GM12878 (cell line): ENCODE measurements at regions not wholly inside any gene's neighbourhood (a gene's known extent, or its start where the extent isn't known, plus 50 kb on each side); places are given as distances from the start of the nearest gene placed in this dataset.

ENCODE experiments used
- ATAC-seq: fragments of 200-7000 bp; cut with Tn5 transposase; 3 replicates; pipeline ENCODE4 v1.9.1; 2020; ENCODE audit warnings: mild to moderate bottlenecking, moderate library complexity
- BruUV-seq: library from RNA; stranded (reverse); fragments of 400-500 nt; replicated peaks from 2 replicates; lab custom pipeline; 2021; lab: Mats Ljungman, UMichigan
- CTCF ChIA-PET: fragments of 300-600 bp; sonication (Branson Sonifier 250); formaldehyde crosslinking; extraction: SDS; loops from one replicate; lab custom pipeline; 2021; ENCODE audit warnings: inconsistent platforms; lab: Yijun Ruan, JAX
- POLR2A ChIA-PET: fragments of 350-600 bp; formaldehyde crosslinking; extraction: SDS; loops from one replicate; lab custom pipeline; 2021; ENCODE audit warnings: inconsistent platforms; lab: Charles Lee
- RAD21 ChIA-PET: fragments of 300-600 bp; sonication (Branson Sonifier 250); formaldehyde crosslinking; loops from one replicate; lab custom pipeline; 2023; ENCODE audit warnings: antibody characterized with exemption; ENCODE audit not compliant: unreplicated experiment; lab: Charles Lee
- SMC1A ChIA-PET: fragments of 300-600 bp; sonication (Branson Sonifier 250); formaldehyde crosslinking; loops from one replicate; lab custom pipeline; 2023; ENCODE audit not compliant: unreplicated experiment, uncharacterized antibody; lab: Charles Lee
- DNase-seq: peaks from one replicate; pipeline ENCODE4 v3.0.0-alpha.2; 2011; ENCODE audit warnings: low read depth, low spot score
- FAIRE-seq: peaks from 3 replicates; lab custom pipeline; 2011; peaks lifted over from hg19 to GRCh38; lab: Jason Lieb, UNC
- H2AFZ ChIP-seq: 2 replicates; pipeline ENCODE4 v1.6.0; 2011; ENCODE audit warnings: low read depth, low read length, control low read depth; ENCODE audit not compliant: control insufficient read depth
- H3K27ac ChIP-seq: 2 replicates; pipeline ENCODE4 v1.5.1; 2011; ENCODE audit warnings: control low read depth; ENCODE audit not compliant: control insufficient read depth, insufficient read depth
- H3K27me3 ChIP-seq, 2 experiments: replicated peaks in 1 of 2; 2 replicates each; pipeline versions ENCODE4 v1.6.0 to v1.6.1; 2011; ENCODE audit warnings: low read length in 1 of 2; ENCODE audit not compliant: control insufficient read depth in 2 of 2, insufficient read depth in 2 of 2
- H3K36me3 ChIP-seq, 2 experiments: 2 replicates each; pipeline ENCODE4 v1.5.1; 2011; ENCODE audit warnings: low read length in 1 of 2; ENCODE audit not compliant: control insufficient read depth in 2 of 2, insufficient read depth in 2 of 2
- H3K4me1 ChIP-seq: 2 replicates; pipeline ENCODE4 v1.6.1; 2011; ENCODE audit warnings: mild to moderate bottlenecking, low read length, moderate library complexity, mixed read lengths; ENCODE audit not compliant: control insufficient read depth, insufficient read depth
- H3K4me2 ChIP-seq: 2 replicates; pipeline ENCODE4 v1.6.0; 2011; ENCODE audit warnings: control low read depth; ENCODE audit not compliant: control insufficient read depth, insufficient read depth
- H3K4me3 ChIP-seq: fragments of 200-600 bp; sonication (generic); 2 replicates; pipeline ENCODE4 v1.5.1; 2016
- H3K79me2 ChIP-seq: 2 replicates; pipeline ENCODE4 v1.6.0; 2011; ENCODE audit warnings: low read length; ENCODE audit not compliant: control insufficient read depth, insufficient read depth
- H3K9ac ChIP-seq: 2 replicates; pipeline ENCODE4 v1.8.0; 2011; ENCODE audit warnings: low read length, control low read depth, mixed read lengths; ENCODE audit not compliant: control insufficient read depth, insufficient read depth
- H3K9me3 ChIP-seq: replicated peaks from 3 replicates; pipeline ENCODE4 v1.5.1; 2011; ENCODE audit warnings: mild to moderate bottlenecking, low read length; ENCODE audit not compliant: control insufficient read depth, insufficient read depth
- H4K20me1 ChIP-seq: 2 replicates; pipeline ENCODE4 v1.6.0; 2011; ENCODE audit not compliant: control insufficient read depth, insufficient read depth
- CREM ChIP-seq: IDR thresholded peaks from 2 replicates; pipeline ENCODE4 v1.6.1; 2014; ENCODE audit warnings: antibody characterized with exemption, low read depth
- EGR1 ChIP-seq, 2 experiments: IDR thresholded peaks; 1 replicate in 1 of 2; 2 replicates in 1 of 2; pipeline ENCODE4 v1.6.1; 2011 to 2012; ENCODE audit warnings: low read depth in 2 of 2, low read length in 2 of 2, borderline replicate concordance in 1 of 2, mild to moderate bottlenecking in 1 of 2, moderate library complexity in 1 of 2
- PAX8 ChIP-seq: fragments of 450-650 bp; IDR thresholded peaks from 2 replicates; pipeline ENCODE4 v1.6.1; 2017; ENCODE audit warnings: mild to moderate bottlenecking, moderate library complexity
- RCOR1 ChIP-seq: conservative IDR thresholded peaks from 2 replicates; pipeline ENCODE4 v1.6.1; 2012; ENCODE audit warnings: low read depth, low read length, improper control_type of control experiment
- SREBF2 ChIP-seq: IDR thresholded peaks from 2 replicates; pipeline ENCODE4 v1.6.1; 2012; ENCODE audit warnings: mild to moderate bottlenecking, low read length
- WGBS: methylation state at CpG from one replicate; pipeline ENCODE4 v1.1.6; 2016; ENCODE audit warnings: low lambda C conversion rate; ENCODE audit not compliant: insufficient replicate concordance, insufficient coverage; ENCODE audit errors: missing lambda C conversion rate; 5-methylcytosine and 5-hydroxymethylcytosine counted together
- in situ Hi-C: fragments of 300-500 bp; cut with MboI; formaldehyde crosslinking; loops from 9 replicates; pipeline ENCODE4 v1.14.3; 2018; ENCODE audit warnings: mixed read lengths
- intact Hi-C: fragments of 100-400 bp; cut with micrococcal nuclease; formaldehyde crosslinking; loops from one replicate; pipeline ENCODE4 v1.14.2; 2022; ENCODE audit not compliant: unreplicated experiment
- TF ChIP-seq, protein P1 (sequence below): fragments of 450-650 bp; IDR thresholded peaks from 2 replicates; pipeline ENCODE4 v1.6.1; 2018; ENCODE audit warnings: mild to moderate bottlenecking, low read depth, moderate library complexity; ENCODE audit not compliant: partially characterized antibody

DNA sequence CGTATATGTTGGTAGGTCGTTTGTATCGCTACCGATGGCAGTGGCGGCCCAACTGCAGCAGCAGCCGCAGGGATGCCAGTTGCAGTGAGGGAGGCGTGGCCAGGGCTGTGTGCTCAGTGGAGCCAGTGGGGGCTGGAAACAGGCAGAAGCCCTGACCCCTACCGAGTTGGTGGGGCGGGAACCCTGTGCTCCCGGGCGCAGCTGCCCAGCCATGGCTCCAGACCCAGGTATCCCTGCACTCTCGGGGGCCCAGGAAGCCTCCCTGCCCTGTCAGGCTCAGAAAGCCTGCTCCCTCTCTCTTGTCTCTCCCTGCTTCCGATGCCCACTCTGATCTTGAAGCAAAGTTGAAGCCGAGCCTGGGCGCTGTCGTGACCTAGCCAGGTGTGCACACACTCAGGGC is 78.6 kb upstream of the ITGB1 start:
- no peaks in the 10 kb centered on the region for H3K4me1 ChIP-seq
- no peak for FAIRE-seq
- H3K27me3 ChIP-seq: no peaks in the 10 kb centered on the region
- H3K27ac ChIP-seq: no peak overlapping the region
- ChIA-PET SMC1A (interaction anchor here (1.0 kb wide), 1 partner anchor 41 kb away, joined by 3 read pairs; no protein-coding TSS in a partner anchor), POLR2A (no interaction called here), CTCF (no interaction called here)
- H2AFZ ChIP-seq: no peak overlapping the region
- no TSS peak for BruUV-seq
- TF ChIP-seq, protein P1, sequence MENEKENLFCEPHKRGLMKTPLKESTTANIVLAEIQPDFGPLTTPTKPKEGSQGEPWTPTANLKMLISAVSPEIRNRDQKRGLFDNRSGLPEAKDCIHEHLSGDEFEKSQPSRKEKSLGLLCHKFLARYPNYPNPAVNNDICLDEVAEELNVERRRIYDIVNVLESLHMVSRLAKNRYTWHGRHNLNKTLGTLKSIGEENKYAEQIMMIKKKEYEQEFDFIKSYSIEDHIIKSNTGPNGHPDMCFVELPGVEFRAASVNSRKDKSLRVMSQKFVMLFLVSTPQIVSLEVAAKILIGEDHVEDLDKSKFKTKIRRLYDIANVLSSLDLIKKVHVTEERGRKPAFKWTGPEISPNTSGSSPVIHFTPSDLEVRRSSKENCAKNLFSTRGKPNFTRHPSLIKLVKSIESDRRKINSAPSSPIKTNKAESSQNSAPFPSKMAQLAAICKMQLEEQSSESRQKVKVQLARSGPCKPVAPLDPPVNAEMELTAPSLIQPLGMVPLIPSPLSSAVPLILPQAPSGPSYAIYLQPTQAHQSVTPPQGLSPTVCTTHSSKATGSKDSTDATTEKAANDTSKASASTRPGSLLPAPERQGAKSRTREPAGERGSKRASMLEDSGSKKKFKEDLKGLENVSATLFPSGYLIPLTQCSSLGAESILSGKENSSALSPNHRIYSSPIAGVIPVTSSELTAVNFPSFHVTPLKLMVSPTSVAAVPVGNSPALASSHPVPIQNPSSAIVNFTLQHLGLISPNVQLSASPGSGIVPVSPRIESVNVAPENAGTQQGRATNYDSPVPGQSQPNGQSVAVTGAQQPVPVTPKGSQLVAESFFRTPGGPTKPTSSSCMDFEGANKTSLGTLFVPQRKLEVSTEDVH: no peak
- no peak for TF ChIP-seq SREBF2
- TF ChIP-seq, all 136 proteins: peak for 0
- no peak overlapping the region for H3K4me2 ChIP-seq
- RAD21 ChIA-PET: no interaction called here
- H3K9me3 ChIP-seq: no peaks in the 10 kb centered on the region
- intact Hi-C loops: no loop called here
- H3K36me3 ChIP-seq: no peaks in the 10 kb centered on the region
- no peak overlapping the region for H3K9ac ChIP-seq
- WGBS: 49% methylated on average over 16 of the region's 16 CpGs
- no peak for DNase-seq
- no peaks in the 10 kb centered on the region for H3K79me2 ChIP-seq
- in situ Hi-C loops: no loop called here
- H3K4me3 ChIP-seq: no peak overlapping the region
- ATAC-seq: no peak
- H4K20me1 ChIP-seq: no peaks in the 10 kb centered on the region

DNA sequence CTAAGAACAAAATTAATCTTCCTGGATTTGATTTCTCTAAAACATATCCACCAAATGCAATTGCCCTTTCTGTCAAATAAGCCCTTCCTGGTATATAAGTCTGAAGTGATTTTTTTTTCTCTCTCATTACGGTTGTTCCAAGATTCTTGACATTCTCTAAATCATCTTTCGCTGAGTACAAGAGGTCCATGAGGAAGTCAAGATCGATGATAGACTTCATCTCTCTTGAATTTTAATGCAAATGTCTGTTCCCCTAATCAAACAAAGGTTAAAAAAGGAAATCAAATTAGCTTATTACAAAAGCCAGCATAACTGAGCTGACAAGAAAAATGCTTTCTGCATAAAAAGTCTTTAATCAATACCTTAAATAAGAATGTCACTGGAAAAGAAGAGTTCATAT is 77.4 kb upstream of the ITGB1 start:
- H3K36me3 ChIP-seq: no peaks in the 10 kb centered on the region
- H3K27ac ChIP-seq: no peak overlapping the region
- H3K27me3 ChIP-seq: no peaks in the 10 kb centered on the region
- no peak overlapping the region for H3K4me3 ChIP-seq
- SMC1A ChIA-PET: interaction anchor here (1.2 kb wide), 1 partner anchor 9 kb away, joined by 4 read pairs; no protein-coding TSS in a partner anchor
- no peaks in the 10 kb centered on the region for H4K20me1 ChIP-seq
- RAD21 ChIA-PET: no interaction called here
- TF ChIP-seq CREM: no peak
- no peak for TF ChIP-seq EGR1 (IDR thresholded peaks at IDR 0.05; ENCODE audit: borderline replicate concordance in 1 of 2, low read depth in 2 of 2, low read length in 2 of 2)
- no peak for TF ChIP-seq RCOR1
- TF ChIP-seq PAX8: no peak
- TF ChIP-seq, all 136 proteins: peak for 0
- Histone ChIP-seq H3K4me2 (no peak overlapping the region), H2AFZ (no peak overlapping the region), H3K4me1 (no peaks in the 10 kb centered on the region), H3K9ac (no peak overlapping the region), H3K79me2 (no peaks in the 10 kb centered on the region), H3K9me3 (no peaks in the 10 kb centered on the region)
- DNase-seq: no peak
- WGBS: 44% methylated on average over 3 of the region's 3 CpGs
- BruUV-seq: no TSS peak
- ChIA-PET CTCF (no interaction called here), POLR2A (no interaction called here)
- no peak for ATAC-seq
- in situ Hi-C loops (no loop called here), intact Hi-C loops (no loop called here)
- FAIRE-seq: no peak
